PC-3 (cell line): ENCODE measurements at regions not wholly inside any gene's neighbourhood (a gene's known extent, or its start where the extent isn't known, plus 50 kb on each side); places are given as distances from the start of the nearest gene placed in this dataset.

ENCODE experiments used
- EZH2phosphoT487 ChIP-seq: fragments of 300-600 bp; sonication (generic); IDR thresholded peaks from 2 replicates; pipeline ENCODE4 v1.6.1; 2018; ENCODE audit warnings: mild to moderate bottlenecking, antibody characterized with exemption, low read length, borderline replicate concordance
- TF ChIP-seq, protein P1 (sequence below): fragments of 300-600 bp; sonication (generic); conservative IDR thresholded peaks from 2 replicates; pipeline ENCODE4 v1.5.1; 2017; ENCODE audit warnings: antibody characterized with exemption, low read depth, mild to moderate bottlenecking, low read length

DNA sequence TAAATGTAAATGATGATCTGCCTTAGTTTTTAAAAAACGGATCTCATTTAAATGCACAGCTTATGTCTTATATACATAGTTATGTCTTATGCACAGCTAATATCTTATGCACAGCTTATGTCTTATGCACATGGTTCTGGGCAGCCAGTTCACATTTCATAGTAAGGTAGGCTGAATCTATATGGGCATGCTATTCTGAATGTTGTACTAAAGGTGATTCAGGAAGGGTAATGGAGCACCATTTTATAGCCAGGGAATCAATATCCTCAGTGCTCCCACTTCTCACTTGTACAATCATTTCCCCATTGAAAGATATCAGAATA lies 77.9 kb upstream of the MID1 start:
- TF ChIP-seq, protein P1, sequence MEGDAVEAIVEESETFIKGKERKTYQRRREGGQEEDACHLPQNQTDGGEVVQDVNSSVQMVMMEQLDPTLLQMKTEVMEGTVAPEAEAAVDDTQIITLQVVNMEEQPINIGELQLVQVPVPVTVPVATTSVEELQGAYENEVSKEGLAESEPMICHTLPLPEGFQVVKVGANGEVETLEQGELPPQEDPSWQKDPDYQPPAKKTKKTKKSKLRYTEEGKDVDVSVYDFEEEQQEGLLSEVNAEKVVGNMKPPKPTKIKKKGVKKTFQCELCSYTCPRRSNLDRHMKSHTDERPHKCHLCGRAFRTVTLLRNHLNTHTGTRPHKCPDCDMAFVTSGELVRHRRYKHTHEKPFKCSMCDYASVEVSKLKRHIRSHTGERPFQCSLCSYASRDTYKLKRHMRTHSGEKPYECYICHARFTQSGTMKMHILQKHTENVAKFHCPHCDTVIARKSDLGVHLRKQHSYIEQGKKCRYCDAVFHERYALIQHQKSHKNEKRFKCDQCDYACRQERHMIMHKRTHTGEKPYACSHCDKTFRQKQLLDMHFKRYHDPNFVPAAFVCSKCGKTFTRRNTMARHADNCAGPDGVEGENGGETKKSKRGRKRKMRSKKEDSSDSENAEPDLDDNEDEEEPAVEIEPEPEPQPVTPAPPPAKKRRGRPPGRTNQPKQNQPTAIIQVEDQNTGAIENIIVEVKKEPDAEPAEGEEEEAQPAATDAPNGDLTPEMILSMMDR: no peak
- no peak for TF ChIP-seq EZH2phosphoT487
